ENCODE measurements at regions not wholly inside any gene's neighbourhood (a gene's known extent, or its start where the extent isn't known, plus 50 kb on each side); places are given as distances from the start of the nearest gene placed in this dataset.

GRCh38 chr22:48575618-48576332 lies 1251.9 kb downstream of the BRD1 start:
- DNase-seq (ENCODE audit: low spot score), result no peak

GRCh38 chr22:48574776-48575617 lies 1252.7 kb downstream of the BRD1 start:
- no peak for DNase-seq (ENCODE audit: low spot score)

DNA sequence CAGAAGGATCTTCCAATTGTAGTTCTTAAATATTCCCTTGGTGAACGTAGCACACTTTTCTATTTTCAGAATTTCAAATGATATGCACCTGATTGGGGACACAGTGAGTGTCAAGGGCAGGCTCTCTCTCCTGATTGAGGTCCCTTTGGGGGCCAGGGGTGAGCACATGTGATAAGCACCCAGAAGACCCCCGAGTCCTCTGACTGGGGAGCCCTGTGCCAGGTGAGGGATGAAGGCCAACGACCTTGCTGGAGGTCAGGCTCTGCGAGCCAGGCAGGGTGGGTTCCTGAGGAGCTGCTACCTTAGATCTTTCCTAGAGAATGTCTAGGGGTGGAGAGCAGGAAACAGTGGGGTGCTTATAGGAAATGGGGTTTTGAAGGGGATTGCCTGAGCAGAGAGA lies 1253.9 kb downstream of the BRD1 start:
- no peak for DNase-seq (ENCODE audit: low spot score)

- no peak for DNase-seq (ENCODE audit: low spot score)
Observed at GRCh38 chr22:48572951-48573350, 1254.7 kb downstream of the BRD1 start.

DNA sequence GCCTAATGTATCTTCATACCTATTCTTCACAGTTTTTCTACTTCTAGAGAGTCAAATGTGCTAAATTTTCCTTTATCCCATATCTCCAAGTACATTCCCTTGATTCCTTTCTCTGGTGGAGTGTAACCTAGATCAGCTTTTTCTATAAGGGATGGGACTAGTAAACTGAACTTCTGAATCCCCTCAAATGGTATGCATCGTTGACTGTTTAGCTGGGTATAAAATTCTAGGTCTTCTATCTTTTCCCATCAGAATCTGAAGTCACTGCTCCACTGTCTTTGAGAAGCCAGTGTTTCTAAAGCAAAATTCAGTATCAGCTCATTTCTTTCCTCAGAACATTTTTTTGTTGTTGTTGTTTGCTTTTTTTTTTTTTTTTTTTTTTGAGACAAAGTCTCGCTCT lies 1256.8 kb downstream of the BRD1 start:
- DNase-seq (ENCODE audit: low spot score), result no peak

DNA sequence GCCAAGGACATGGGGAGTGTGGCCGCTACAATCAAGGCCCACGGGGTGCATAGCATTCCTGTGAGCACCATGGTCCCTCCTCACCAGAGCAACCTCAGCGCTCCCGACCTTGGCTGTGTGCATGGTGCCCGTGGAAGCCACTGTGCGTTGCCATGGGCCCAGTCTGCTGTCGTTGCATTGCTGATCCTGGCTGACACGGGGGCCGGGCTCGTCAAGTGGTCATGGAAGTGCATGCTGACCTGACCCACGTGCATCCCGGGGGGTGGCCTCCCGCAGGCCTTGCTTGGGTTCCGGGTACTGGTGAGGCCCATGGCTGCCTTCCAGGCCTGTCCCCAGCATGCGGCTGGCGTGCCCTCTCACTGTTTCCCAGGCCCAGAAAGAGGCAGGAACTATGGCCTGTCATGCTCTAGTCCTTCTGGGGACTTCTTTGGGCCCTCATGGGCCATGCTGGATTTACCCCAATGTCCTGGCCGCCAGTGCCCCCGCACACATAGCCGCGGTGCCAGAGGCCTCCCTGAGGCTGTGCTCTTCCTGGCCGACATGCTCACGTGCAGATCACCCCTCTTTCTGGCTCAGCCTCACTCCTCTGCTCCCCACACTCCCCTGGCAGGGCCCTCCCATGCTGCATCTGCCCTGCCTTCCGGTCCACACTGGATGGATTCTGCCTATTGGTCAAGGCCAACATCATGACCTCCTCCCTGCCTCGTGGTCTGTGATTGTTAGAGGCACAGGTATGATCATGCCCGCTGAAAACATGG lies 1258.0 kb downstream of the BRD1 start:
- DNase-seq (ENCODE audit: low spot score), result no peak

GRCh38 chr22:48568736-48569330 lies 1258.8 kb downstream of the BRD1 start:
- no peak for DNase-seq (ENCODE audit: low spot score)

DNA sequence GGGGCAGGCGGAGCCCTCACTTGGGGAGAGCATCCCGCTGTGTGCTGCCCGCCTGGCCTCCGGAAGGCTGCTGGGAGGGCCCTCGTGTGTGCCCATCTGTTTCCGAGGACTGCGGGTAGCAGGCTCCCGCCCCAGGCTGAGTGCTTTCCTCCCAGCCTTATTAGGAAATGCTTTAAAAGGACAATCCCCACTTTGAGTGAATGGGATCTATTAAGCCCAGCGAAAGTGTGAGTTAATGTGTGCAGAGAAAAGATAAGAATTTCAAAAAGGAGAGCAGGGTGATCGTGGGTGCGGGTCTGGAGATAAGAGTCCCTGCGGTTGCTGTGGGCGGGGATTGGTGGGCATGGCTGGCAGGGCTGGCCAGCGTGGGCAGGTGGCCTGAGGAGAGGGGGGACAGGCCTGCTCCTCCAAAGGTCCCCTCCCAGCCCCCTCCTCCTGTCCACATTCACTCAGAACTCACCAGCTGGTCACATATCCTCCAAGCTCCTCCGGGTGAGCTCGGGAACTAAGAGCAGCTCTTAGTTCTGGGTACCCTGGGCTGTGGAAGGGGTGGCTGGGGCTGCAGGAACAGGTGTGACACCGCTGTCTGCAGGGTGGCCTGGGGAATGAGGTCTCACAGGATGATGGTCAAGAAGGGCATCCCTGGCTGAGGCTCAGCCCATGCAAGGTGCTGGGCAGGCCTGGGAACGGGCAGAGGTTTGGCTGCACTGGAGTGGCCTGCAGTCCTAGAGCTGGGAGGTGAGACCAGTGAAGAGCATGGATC lies 1260.3 kb downstream of the BRD1 start:
- DNase-seq (ENCODE audit: low spot score), result no peak

DNA sequence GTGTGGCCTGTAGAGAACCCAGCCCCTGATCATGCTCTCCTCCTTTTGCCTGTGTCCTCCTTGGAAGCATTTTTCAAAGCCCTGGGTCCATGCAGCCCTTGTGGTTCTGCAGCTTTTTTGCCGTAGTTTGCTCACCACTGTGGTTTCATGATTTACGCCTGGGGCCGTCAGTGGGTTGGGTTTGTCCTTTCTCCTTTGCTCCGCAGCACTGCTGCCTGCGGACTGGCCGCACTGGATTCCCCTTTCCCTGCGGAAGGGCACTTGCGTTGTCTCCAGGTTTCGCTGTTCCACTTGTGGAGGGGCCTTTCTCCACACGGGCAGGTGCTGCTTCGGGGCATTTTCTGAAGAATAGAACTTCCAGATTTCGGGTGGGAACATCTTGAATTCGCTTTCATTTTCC lies 1260.9 kb downstream of the BRD1 start:
- no peak for DNase-seq (ENCODE audit: low spot score)

DNA sequence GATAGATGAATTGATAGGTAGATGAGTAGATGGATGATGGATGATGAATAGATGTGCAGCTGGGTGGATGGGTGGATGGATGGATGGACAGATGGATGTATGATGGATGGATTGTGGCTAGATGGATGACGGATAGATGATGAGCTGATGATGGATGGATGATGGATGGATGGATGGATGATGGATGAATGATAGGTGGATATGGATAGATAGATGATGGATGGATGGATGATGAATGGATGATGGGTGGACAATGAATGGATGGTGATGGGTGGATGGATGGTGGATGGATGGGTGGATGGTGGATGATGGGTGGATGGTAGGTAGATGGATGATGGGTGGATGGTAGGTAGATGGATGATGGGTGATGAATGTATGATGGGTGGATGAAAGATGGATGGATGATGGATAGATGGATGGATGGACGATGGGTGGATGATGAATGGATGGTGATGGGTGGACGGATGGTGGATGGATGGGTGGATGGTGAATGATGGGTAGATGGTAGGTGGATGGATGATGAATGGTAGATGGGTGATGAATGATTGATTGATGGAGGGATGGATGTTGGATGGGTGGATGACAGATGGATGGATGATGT lies 1261.7 kb downstream of the BRD1 start:
- no peak for DNase-seq (ENCODE audit: low spot score)

- no peak for DNase-seq (ENCODE audit: low spot score)
Observed at GRCh38 chr22:48564995-48565394, 1262.7 kb downstream of the BRD1 start.

DNA sequence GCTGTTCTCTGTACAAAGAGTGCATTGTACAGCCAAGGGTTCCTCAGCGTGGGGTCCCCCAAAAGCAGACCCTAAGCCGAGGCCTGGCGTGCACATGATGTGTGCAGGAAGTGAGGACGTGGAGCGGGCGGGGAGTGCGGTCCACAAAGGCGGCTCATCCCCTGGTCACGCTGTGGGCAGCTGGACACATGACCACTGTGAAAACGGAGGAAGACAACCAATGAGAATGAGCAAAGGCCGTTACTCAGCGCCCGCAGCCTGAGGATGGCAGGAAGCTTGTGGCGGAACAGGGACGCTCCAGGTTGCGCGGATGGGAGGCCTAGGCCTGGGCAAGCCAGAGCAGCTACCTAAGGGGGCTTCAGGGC lies 1263.7 kb downstream of the BRD1 start:
- DNase-seq (ENCODE audit: low spot score), result no peak

DNA sequence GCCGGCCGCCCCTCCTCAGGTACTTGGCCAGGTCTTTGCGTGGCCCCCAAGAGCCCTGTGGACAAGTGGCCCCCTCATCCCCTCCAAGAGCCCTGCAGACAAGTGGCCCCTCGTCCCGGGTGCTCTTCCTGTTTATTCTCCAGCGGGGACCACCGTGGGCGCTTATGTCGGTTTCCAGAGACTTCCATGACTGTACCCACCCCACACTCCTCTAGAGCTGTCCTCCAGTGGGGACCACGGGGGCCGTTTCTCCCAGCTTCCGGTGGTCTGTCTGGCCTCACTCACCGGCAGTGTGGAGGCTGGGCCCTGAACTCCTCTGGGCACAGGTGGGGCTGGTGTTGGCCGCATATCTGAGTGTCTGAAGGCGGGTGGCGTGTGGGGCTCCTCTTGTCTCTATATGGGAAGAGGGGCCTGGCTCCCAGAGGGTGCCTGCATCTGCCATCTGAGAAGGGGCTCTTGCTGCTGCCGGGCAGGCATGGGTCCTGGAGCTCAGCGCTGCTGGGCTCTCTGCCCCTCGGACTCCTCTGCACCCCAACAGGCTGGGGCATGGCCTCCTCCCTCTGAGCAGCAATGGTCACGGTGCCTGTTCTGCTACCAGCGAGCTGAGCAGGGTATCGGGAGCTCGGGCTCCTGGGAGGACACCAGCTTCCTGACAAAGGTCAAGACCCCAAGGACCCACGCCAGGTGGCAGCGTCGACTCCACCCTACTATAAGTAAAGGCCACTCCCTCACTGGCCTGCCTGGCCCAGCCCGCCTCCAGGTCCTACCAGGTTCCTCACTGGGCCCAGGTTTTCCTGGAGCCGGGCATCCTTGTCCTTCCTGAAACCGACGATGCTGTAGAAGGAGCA lies 1264.3 kb downstream of the BRD1 start:
- no peak for DNase-seq (ENCODE audit: low spot score)

GRCh38 chr22:48561676-48562075 lies 1266.0 kb downstream of the BRD1 start:
- DNase-seq (ENCODE audit: low spot score), result no peak

DNA sequence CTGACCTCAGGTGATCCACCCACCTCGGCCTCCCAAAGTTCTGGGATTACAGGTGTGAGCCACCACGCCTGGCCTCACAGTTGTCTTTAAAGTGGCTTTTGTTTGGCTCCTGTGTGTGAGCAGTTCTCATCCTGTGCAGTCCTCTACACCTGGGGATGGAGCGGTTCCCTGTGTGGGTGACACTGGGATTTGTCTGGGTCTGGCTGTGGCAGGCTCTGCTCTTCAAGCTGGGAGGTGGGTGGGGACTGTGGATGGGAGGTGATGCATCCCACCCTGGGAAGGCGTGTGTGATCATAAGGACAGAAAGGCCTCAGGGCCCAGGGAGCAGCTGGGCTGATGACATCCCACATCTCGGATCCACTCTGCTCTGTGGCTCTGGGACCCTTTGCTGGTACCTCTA lies 1266.8 kb downstream of the BRD1 start:
- no peak for DNase-seq (ENCODE audit: low spot score)

GRCh38 chr22:48560389-48560751 lies 1267.3 kb downstream of the BRD1 start:
- DNase-seq (ENCODE audit: low spot score), result no peak

DNA sequence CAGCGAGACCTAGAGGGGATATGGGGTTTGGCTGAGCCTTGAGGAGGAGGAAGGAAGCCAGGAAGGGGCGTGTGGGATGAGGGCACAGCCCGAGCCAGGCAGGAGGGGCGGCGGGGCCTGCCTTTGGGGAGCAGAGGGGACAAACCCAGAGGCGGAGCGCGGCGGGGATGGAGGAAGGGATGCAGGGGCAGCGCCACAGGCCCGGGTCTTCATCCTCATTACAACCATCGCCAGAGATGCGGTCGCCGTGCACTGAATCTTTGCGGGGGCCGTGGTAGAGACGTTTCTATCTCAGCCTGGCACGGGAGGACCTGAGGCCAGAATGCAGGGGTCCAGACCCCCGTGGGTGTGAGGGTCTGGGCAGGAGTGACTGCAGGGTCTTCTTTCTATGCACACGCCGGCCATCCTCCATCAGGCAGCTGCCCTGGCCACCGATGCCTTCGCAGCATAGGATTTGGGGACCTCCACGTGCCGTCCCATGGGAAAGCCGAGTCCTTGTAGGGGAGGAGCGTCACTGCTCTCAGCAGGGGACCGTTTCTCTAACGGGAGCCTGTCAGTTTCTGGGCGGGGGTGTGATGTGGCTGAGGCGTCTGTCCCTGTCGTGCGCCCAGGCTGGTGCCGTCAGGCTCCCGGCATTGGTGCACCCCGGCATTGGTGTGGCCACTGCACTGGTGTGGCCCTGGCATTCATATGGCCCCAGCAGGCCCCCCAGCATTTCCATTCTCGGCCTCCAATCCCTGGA lies 1267.9 kb downstream of the BRD1 start:
- no peak for DNase-seq (ENCODE audit: low spot score)

DNA sequence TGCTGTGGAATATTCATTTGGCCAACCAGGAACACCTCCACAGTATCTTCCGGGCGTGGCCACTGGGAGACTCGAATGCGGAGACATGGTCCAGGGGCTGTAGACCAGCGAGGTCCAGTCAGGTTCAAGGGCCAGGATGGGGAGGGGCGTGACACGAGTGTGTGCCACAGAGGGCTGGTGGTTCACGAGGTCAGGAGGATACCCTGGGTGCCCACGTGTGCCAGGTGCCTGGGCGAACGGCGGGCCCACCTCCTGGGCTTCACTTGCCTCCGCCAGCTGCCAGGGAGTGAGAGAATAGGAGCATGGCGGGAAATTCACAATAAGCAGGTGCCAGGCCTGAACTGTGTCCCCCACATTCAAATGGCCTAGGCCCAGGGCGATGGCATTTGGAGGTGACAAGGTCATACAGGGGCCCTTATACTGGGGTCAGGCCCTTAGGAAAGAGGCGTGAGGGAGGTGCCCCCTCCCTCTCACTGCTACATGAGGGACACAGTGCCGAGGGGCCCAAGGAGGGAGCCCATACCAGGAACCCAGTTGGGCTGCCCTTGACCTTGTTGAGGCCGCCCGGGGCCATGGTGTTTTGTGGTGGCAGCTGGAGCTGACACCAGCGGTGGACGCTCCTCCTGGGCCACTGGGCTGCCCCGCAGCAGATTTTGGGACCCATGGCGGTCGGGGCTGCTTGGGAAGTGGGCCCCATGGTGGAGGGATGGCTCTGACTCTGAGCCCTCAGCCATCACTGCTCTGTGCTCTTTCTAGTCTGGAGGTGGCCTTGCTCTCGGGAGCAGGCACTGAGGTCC lies 1268.9 kb downstream of the BRD1 start:
- DNase-seq (ENCODE audit: low spot score), result no peak

GRCh38 chr22:48558016-48558415 lies 1269.7 kb downstream of the BRD1 start:
- no peak for DNase-seq (ENCODE audit: low spot score)

All from CD4-positive, alpha-beta T cell treated with Interleukin-2 at 100 ng/mL for 4 hours (primary cell).